Suprapubic skin (tissue), 4 donors: ENCODE measurements at regions not wholly inside any gene's neighbourhood (a gene's known extent, or its start where the extent isn't known, plus 50 kb on each side); places are given as distances from the start of the nearest gene placed in this dataset.
A peak's percentile ranks its signal among the peaks of the same experiment; 100 is the strongest.

ENCODE experiments used
- DNase-seq, 2 donors: peaks; one replicate each; pipeline ENCODE4 v3.0.0-alpha.2; 2019; ENCODE audit warnings: low spot score in 2 of 2
- H3K27ac ChIP-seq: fragments of 200-600 bp; sonication (generic); one replicate; pipeline ENCODE4 v1.5.1; 2019
- H3K27me3 ChIP-seq: fragments of 200-600 bp; sonication (generic); one replicate; pipeline ENCODE4 v1.5.1; 2019
- H3K36me3 ChIP-seq: fragments of 200-600 bp; sonication (generic); one replicate; pipeline ENCODE4 v1.5.1; 2019
- H3K4me1 ChIP-seq: fragments of 200-600 bp; sonication (generic); one replicate; pipeline ENCODE4 v1.5.1; 2019
- H3K4me3 ChIP-seq: fragments of 200-600 bp; sonication (generic); one replicate; pipeline ENCODE4 v1.5.1; 2019; ENCODE audit warnings: mild to moderate bottlenecking
- H3K9me3 ChIP-seq: fragments of 200-600 bp; sonication (generic); one replicate; pipeline ENCODE4 v1.5.1; 2019
- CTCF ChIP-seq, 2 donors: fragments of 200-600 bp in 1 of 2; fragments of 450-650 bp in 1 of 2; sonication (generic) in 1 of 2; IDR thresholded peaks; one replicate each; pipeline ENCODE4 v1.5.1; 2016 to 2019; ENCODE audit warnings: antibody characterized with exemption in 2 of 2, mild to moderate bottlenecking in 1 of 2, moderate library complexity in 1 of 2
- EP300 ChIP-seq: sonication (generic); formaldehyde crosslinking; IDR thresholded peaks from one replicate; pipeline ENCODE4 v1.6.1; 2017; ENCODE audit warnings: antibody characterized with exemption
- POLR2A ChIP-seq, 2 donors: fragments of 450-650 bp; IDR thresholded peaks; one replicate each; pipeline ENCODE4 v1.6.1; 2017; ENCODE audit warnings: antibody characterized with exemption in 2 of 2, mild to moderate bottlenecking in 2 of 2, moderate library complexity in 2 of 2
- POLR2AphosphoS5 ChIP-seq, 3 donors: sonication (generic); formaldehyde crosslinking; IDR thresholded peaks; one replicate each; pipeline ENCODE4 v1.6.1; 2017; ENCODE audit warnings: antibody characterized with exemption in 3 of 3
- WGBS: methylation state at CpG from one replicate; pipeline ENCODE4 v1.1.5; 2018; 5-methylcytosine and 5-hydroxymethylcytosine counted together

- 77% methylated on average over 2 of the region's 2 CpGs for WGBS
- TF ChIP-seq POLR2A (IDR thresholded peaks at IDR 0.05) (no peak), EP300 (no peak), CTCF (IDR thresholded peaks at IDR 0.05) (no peak), POLR2AphosphoS5 (IDR thresholded peaks at IDR 0.05) (no peak)
- Histone ChIP-seq H3K36me3 (no peaks in the 10 kb centered on the region), H3K27me3 (no peaks in the 10 kb centered on the region), H3K9me3 (no peaks in the 10 kb centered on the region), H3K4me1 (peaks cover 18% of the 10 kb centered on the region), H3K27ac (no peak overlapping the region), H3K4me3 (no peak overlapping the region)
- DNase-seq: no peak
Observed at GRCh38 chr2:54065411-54065810, 50.0 kb upstream of the ACYP2 start.

GRCh38 chr2:54063967-54064535 lies 51.4 kb upstream of the ACYP2 start:
- no peak for DNase-seq
- Histone ChIP-seq H3K36me3 (no peaks in the 10 kb centered on the region), H3K9me3 (no peaks in the 10 kb centered on the region), H3K27ac (peak overlapping the region; percentile 9), H3K4me1 (peaks cover 18% of the 10 kb centered on the region), H3K27me3 (no peaks in the 10 kb centered on the region), H3K4me3 (no peak overlapping the region)
- 71% methylated on average over 3 of the region's 3 CpGs for WGBS
- no peak for TF ChIP-seq POLR2AphosphoS5 (IDR thresholded peaks at IDR 0.05)
- TF ChIP-seq EP300: no peak
- no peak for TF ChIP-seq POLR2A (IDR thresholded peaks at IDR 0.05)
- TF ChIP-seq CTCF (IDR thresholded peaks at IDR 0.05): no peak

GRCh38 chr2:54062401-54062800 lies 53.0 kb upstream of the ACYP2 start:
- Histone ChIP-seq H3K36me3 (no peaks in the 10 kb centered on the region), H3K4me3 (no peak overlapping the region), H3K27ac (no peak overlapping the region), H3K9me3 (no peaks in the 10 kb centered on the region), H3K27me3 (no peaks in the 10 kb centered on the region), H3K4me1 (peaks cover 18% of the 10 kb centered on the region)
- TF ChIP-seq CTCF (IDR thresholded peaks at IDR 0.05): no peak
- no peak for TF ChIP-seq POLR2AphosphoS5 (IDR thresholded peaks at IDR 0.05)
- no peak for TF ChIP-seq EP300
- TF ChIP-seq POLR2A (IDR thresholded peaks at IDR 0.05): no peak
- WGBS: 64% methylated on average over 1 of the region's 1 CpG
- DNase-seq: no peak

- TF ChIP-seq CTCF (IDR thresholded peaks at IDR 0.05) (no peak), POLR2AphosphoS5 (IDR thresholded peaks at IDR 0.05) (no peak), POLR2A (IDR thresholded peaks at IDR 0.05) (no peak), EP300 (no peak)
- no peaks in the 10 kb centered on the region for H3K9me3 ChIP-seq
- 100% methylated on average over 1 of the region's 1 CpG for WGBS
- no peaks in the 10 kb centered on the region for H3K36me3 ChIP-seq
- H3K4me1 ChIP-seq: peaks cover 18% of the 10 kb centered on the region
- H3K4me3 ChIP-seq: no peak overlapping the region
- no peaks in the 10 kb centered on the region for H3K27me3 ChIP-seq
- no peak for DNase-seq
- no peak overlapping the region for H3K27ac ChIP-seq
Observed at GRCh38 chr2:54061272-54061671, 54.1 kb upstream of the ACYP2 start.

GRCh38 chr2:54059986-54060385 lies 55.4 kb upstream of the ACYP2 start:
- H3K27ac ChIP-seq: no peak overlapping the region
- no peaks in the 10 kb centered on the region for H3K9me3 ChIP-seq
- H3K27me3 ChIP-seq: no peaks in the 10 kb centered on the region
- H3K36me3 ChIP-seq: no peaks in the 10 kb centered on the region
- TF ChIP-seq POLR2A (IDR thresholded peaks at IDR 0.05): no peak
- TF ChIP-seq POLR2AphosphoS5 (IDR thresholded peaks at IDR 0.05): no peak
- TF ChIP-seq EP300: no peak
- TF ChIP-seq CTCF (IDR thresholded peaks at IDR 0.05): no peak
- WGBS: 62% methylated on average over 1 of the region's 1 CpG
- H3K4me3 ChIP-seq: no peak overlapping the region
- DNase-seq: no peak
- H3K4me1 ChIP-seq: peaks cover 18% of the 10 kb centered on the region
